ENCODE measurements at regions not wholly inside any gene's neighbourhood (a gene's known extent, or its start where the extent isn't known, plus 50 kb on each side); places are given as distances from the start of the nearest gene placed in this dataset.

DNA sequence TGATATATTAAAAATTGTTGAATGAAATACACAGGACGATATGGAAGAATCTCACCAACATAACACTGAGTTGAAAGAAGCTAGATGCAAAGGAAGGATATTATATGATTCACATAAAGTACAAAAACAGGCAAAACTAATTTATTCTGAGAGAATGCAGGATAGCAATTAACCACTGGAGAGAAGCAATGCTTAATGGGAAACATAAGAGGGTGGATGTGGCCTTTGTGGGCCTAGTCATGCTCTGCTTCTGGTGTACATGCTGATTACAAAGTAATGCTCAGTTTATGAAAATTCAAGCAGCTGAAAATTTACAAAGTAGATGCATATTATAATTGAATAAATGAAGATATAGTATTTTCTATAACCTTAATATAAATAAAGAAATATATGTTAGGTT, 326.4 kb upstream of the ADAMTS5 start:
- TF ChIP-seq, protein P1, sequence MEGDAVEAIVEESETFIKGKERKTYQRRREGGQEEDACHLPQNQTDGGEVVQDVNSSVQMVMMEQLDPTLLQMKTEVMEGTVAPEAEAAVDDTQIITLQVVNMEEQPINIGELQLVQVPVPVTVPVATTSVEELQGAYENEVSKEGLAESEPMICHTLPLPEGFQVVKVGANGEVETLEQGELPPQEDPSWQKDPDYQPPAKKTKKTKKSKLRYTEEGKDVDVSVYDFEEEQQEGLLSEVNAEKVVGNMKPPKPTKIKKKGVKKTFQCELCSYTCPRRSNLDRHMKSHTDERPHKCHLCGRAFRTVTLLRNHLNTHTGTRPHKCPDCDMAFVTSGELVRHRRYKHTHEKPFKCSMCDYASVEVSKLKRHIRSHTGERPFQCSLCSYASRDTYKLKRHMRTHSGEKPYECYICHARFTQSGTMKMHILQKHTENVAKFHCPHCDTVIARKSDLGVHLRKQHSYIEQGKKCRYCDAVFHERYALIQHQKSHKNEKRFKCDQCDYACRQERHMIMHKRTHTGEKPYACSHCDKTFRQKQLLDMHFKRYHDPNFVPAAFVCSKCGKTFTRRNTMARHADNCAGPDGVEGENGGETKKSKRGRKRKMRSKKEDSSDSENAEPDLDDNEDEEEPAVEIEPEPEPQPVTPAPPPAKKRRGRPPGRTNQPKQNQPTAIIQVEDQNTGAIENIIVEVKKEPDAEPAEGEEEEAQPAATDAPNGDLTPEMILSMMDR (IDR thresholded peaks at IDR 0.05; ENCODE audit: borderline replicate concordance, extremely low read depth, low read length, poor library complexity, severe bottlenecking) = no peak
- no peak for TF ChIP-seq EZH2 (IDR thresholded peaks at IDR 0.05; ENCODE audit: borderline replicate concordance, low read depth, low read length, severe bottlenecking)
